NCI-H1694 treated with DMSO at 0.1 percent for 48 hours (cell line): ENCODE measurements at regions not wholly inside any gene's neighbourhood (a gene's known extent, or its start where the extent isn't known, plus 50 kb on each side); places are given as distances from the start of the nearest gene placed in this dataset.

Source experiments
- DNase-seq: peaks from one replicate; lab custom pipeline; 2025; lab: John Stamatoyannopoulos, UW

DNA sequence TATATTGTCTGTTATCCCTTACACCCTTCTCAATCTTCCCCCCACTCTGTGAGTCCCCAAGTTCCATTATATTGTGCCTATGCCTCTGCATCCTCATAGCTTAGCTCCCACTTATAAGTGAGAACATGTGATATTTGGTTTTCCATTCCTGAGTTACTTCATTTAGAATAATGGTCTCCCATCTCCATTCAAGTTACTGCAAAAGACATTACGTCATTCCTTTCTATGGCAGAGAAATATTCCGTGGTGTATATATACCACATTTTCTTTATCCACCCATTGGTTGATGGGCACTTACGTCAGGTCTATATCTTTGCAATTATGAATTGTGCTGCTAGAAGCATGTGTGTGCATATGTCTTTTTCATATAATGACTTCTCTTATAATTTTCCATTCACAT is 54.8 kb upstream of the SGCD start:
- no peak for DNase-seq

DNA sequence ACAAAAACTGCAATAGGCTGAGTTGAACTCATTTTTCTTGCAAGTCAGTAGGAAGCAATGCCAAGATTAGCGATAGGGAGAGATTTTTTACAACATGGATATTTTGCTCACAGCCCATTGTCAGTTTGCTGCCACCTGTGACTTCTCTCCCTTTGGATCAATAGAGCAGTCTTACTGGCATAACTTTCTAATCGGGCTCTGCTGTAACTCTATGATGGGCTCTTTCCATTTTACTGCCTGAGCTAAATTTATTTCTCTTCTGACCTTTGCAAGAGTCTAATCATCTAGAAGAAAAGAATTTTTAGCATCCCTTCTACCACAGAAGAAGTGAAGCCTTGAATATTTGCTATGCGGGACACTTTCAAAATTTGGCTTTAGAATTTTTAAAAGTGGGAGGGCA is 53.6 kb upstream of the SGCD start:
- DNase-seq, result no peak

DNA sequence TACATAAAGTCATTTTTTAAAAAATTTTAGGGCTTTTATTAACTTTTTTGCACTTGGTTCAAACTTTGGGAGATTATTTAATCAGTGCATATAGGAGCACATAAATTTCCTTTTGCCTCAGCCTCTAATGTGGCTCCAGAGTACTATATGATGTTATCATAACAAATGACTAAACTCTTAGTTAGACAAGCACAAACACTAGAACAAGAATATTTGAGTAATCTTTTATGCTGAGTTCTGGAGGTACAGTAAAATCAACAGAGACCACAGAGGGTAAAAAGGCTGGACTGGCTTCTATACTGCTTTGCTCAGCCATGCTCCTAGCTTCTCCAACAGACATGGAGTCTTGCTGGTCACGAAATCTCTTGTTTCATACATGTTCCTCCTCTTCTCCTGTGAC is 52.5 kb upstream of the SGCD start:
- no peak for DNase-seq
